Parathyroid adenoma (tissue), 2 donors: ENCODE measurements at regions not wholly inside any gene's neighbourhood (a gene's known extent, or its start where the extent isn't known, plus 50 kb on each side); places are given as distances from the start of the nearest gene placed in this dataset.

Experiments used
- H2AFZ ChIP-seq: fragments of 300-600 bp; sonication (generic); one replicate; pipeline ENCODE4 v1.7.0; 2017; ENCODE audit warnings: antibody characterized with exemption, mild to moderate bottlenecking
- H3K27ac ChIP-seq: fragments of 300-600 bp; sonication (generic); one replicate; pipeline ENCODE4 v1.7.0; 2017
- H3K27me3 ChIP-seq: fragments of 300-600 bp; sonication (generic); one replicate; pipeline ENCODE4 v1.7.0; 2017; ENCODE audit warnings: low read length; ENCODE audit not compliant: control insufficient read depth, insufficient read depth
- H3K36me3 ChIP-seq: fragments of 300-600 bp; sonication (generic); one replicate; pipeline ENCODE4 v1.7.0; 2017; ENCODE audit warnings: low read length; ENCODE audit not compliant: control insufficient read depth, insufficient read depth
- H3K4me1 ChIP-seq: fragments of 300-600 bp; sonication (generic); one replicate; pipeline ENCODE4 v1.7.0; 2017; ENCODE audit warnings: control low read depth
- H3K4me2 ChIP-seq: fragments of 300-600 bp; sonication (generic); one replicate; pipeline ENCODE4 v1.7.0; 2017; ENCODE audit warnings: low read length
- H3K4me3 ChIP-seq: fragments of 300-600 bp; sonication (generic); one replicate; pipeline ENCODE4 v1.7.0; 2017; ENCODE audit warnings: low read depth, low read length
- H3K79me2 ChIP-seq: fragments of 300-600 bp; sonication (generic); one replicate; pipeline ENCODE4 v1.7.0; 2017; ENCODE audit warnings: control low read depth
- H3K9ac ChIP-seq: fragments of 300-600 bp; sonication (generic); one replicate; pipeline ENCODE4 v1.7.0; 2017; ENCODE audit warnings: mild to moderate bottlenecking
- H3K9me3 ChIP-seq: fragments of 300-600 bp; sonication (generic); one replicate; pipeline ENCODE4 v1.7.0; 2017; ENCODE audit warnings: low read length; ENCODE audit not compliant: control insufficient read depth
- TF ChIP-seq, protein P1 (sequence below): fragments of 300-600 bp; sonication (generic); IDR thresholded peaks from one replicate; pipeline ENCODE4 v1.7.0; 2017; ENCODE audit warnings: antibody characterized with exemption, mild to moderate bottlenecking
- donor health status: primary hyperparathyroidism.

DNA sequence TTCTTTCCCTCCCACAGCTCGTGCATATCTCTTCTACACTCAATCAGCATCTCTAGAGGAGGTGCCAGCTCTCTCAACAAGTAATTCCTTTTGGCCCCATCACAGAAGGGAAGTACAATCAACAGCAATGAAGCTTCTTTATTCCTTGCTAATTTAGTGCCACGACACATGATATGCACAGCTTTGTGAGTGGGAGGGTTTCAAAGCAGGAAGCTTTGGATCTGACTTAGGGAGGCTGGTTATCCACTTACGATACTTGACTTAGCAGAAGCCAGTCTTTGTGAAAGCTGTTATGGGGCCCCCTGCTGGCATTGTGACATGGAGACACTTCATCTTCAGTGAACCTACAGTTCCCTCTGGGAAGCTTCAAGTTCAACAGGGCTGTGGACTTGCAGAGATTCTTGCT lies 81.0 kb downstream of the TMEM100 start:
- no peak overlapping the region for H3K27ac ChIP-seq
- H3K9ac ChIP-seq = no peak overlapping the region
- no peaks in the 10 kb centered on the region for H3K36me3 ChIP-seq
- H3K4me2 ChIP-seq = no peak overlapping the region
- no peaks in the 10 kb centered on the region for H3K79me2 ChIP-seq
- no peak overlapping the region for H3K4me3 ChIP-seq
- no peaks in the 10 kb centered on the region for H3K9me3 ChIP-seq
- no peaks in the 10 kb centered on the region for H3K27me3 ChIP-seq
- no peaks in the 10 kb centered on the region for H3K4me1 ChIP-seq
- TF ChIP-seq, protein P1, sequence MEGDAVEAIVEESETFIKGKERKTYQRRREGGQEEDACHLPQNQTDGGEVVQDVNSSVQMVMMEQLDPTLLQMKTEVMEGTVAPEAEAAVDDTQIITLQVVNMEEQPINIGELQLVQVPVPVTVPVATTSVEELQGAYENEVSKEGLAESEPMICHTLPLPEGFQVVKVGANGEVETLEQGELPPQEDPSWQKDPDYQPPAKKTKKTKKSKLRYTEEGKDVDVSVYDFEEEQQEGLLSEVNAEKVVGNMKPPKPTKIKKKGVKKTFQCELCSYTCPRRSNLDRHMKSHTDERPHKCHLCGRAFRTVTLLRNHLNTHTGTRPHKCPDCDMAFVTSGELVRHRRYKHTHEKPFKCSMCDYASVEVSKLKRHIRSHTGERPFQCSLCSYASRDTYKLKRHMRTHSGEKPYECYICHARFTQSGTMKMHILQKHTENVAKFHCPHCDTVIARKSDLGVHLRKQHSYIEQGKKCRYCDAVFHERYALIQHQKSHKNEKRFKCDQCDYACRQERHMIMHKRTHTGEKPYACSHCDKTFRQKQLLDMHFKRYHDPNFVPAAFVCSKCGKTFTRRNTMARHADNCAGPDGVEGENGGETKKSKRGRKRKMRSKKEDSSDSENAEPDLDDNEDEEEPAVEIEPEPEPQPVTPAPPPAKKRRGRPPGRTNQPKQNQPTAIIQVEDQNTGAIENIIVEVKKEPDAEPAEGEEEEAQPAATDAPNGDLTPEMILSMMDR = peak; percentile 50
- no peak overlapping the region for H2AFZ ChIP-seq

GRCh38 chr17:55639096-55639495 lies 83.6 kb downstream of the TMEM100 start:
- no peaks in the 10 kb centered on the region for H3K79me2 ChIP-seq
- no peak overlapping the region for H2AFZ ChIP-seq
- H3K27ac ChIP-seq = no peak overlapping the region
- H3K4me1 ChIP-seq = peaks cover 7% of the 10 kb centered on the region
- no peak overlapping the region for H3K4me3 ChIP-seq
- no peak overlapping the region for H3K9ac ChIP-seq
- no peaks in the 10 kb centered on the region for H3K9me3 ChIP-seq
- TF ChIP-seq, protein P1 = no peak
- no peaks in the 10 kb centered on the region for H3K27me3 ChIP-seq
- no peak overlapping the region for H3K4me2 ChIP-seq
- H3K36me3 ChIP-seq = no peaks in the 10 kb centered on the region

DNA sequence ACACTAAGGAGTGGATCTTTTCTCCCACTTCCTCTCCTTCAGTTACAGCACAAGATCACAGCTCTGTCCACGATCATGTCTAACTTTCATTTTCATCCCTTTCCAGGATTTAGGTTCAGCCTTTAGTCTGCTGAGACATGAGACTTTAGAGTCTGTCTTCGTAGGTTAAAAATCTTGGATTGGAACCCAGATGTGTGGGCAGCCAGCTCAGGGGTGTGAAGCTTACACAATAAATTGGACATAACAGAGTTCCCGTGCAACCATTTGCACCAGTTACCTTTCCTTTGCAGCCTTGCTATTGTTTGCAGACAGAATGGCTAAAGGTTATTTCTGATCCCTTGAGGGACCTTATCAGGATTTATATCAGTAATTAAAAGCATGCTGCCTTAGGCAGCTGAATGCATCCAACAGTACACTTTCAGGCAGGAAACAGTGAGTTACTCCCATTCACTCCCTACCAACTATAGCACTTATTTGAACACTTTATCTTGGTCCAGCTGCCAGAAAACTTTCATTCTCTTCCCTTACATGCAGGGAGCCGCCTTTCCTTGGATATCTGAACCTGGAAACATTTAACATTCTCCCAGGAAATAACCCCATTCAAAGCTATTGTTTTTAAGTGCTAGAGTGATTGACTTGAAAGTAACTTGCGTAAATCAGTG lies 87.3 kb downstream of the TMEM100 start:
- TF ChIP-seq, protein P1 = no peak
- H3K27ac ChIP-seq = no peak overlapping the region
- no peaks in the 10 kb centered on the region for H3K79me2 ChIP-seq
- H3K27me3 ChIP-seq = no peaks in the 10 kb centered on the region
- H3K4me1 ChIP-seq = peaks cover 7% of the 10 kb centered on the region
- H3K4me3 ChIP-seq = no peak overlapping the region
- no peak overlapping the region for H3K4me2 ChIP-seq
- no peaks in the 10 kb centered on the region for H3K9me3 ChIP-seq
- no peaks in the 10 kb centered on the region for H3K36me3 ChIP-seq
- no peak overlapping the region for H3K9ac ChIP-seq
- H2AFZ ChIP-seq = peak overlapping the region; percentile 77

DNA sequence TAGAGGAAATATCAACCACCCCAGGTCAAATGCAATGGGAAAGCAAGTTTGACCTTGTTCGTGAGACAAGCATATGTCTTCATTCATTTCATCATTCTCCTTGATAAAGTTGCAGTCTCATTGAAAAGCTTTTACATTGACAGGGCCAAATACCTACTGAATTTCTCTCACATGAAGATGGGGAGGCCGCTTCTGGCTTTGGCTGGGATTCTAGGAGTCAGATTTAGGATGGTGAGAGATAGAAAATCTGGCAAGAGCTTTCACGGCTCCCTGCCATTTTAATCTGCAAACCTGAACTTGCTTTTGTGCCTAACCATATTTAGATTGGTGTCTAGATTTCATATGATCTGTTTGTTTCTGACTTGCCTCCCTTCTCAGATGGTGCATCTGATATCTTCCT lies 88.0 kb downstream of the TMEM100 start:
- Histone ChIP-seq H3K4me1 (peaks cover 7% of the 10 kb centered on the region), H3K36me3 (no peaks in the 10 kb centered on the region), H3K4me2 (no peak overlapping the region), H2AFZ (peak overlapping the region; percentile 77), H3K79me2 (no peaks in the 10 kb centered on the region), H3K27me3 (no peaks in the 10 kb centered on the region), H3K4me3 (no peak overlapping the region), H3K27ac (no peak overlapping the region), H3K9me3 (no peaks in the 10 kb centered on the region), H3K9ac (no peak overlapping the region)
- TF ChIP-seq, protein P1 = no peak

DNA sequence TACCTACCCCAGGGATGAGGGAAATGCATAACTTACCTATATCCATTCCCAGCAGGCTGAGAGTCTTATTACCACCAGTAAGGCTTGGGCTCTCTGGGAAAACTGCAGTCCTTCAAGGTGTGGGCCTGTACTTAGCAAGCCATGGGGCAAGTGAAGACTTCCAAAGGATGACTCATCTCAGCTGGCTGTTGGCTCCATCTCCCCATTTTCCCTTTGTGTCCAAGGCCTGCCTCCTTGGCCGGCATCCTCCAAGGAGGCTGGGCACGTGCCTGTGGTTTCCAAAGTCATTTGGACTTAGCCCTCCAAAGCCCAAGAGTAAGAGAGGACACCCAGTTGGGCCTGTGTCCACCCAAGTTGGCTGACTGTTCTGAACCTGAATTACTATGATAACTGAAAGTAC lies 89.8 kb downstream of the TMEM100 start:
- Histone ChIP-seq H3K79me2 (no peaks in the 10 kb centered on the region), H3K9ac (no peak overlapping the region), H3K27me3 (no peaks in the 10 kb centered on the region), H3K27ac (no peak overlapping the region), H2AFZ (no peak overlapping the region), H3K4me2 (no peak overlapping the region), H3K36me3 (no peaks in the 10 kb centered on the region), H3K4me1 (peaks cover 7% of the 10 kb centered on the region), H3K4me3 (no peak overlapping the region), H3K9me3 (no peaks in the 10 kb centered on the region)
- TF ChIP-seq, protein P1 = no peak
